CD4-positive, alpha-beta T cell (primary cell): ENCODE measurements at regions not wholly inside any gene's neighbourhood (a gene's known extent, or its start where the extent isn't known, plus 50 kb on each side); places are given as distances from the start of the nearest gene placed in this dataset.

Experiments used
- ATAC-seq: fragments of 200-7000 bp; cut with Tn5 transposase; one replicate; pipeline ENCODE4 v1.10.0; 2022; ENCODE audit warnings: mild to moderate bottlenecking; ENCODE audit not compliant: poor library complexity
- CTCF ChIA-PET: fragments of 350-600 bp; sonication (Branson Sonifier 250); formaldehyde crosslinking; loops from one replicate; lab custom pipeline; 2021; ENCODE audit warnings: antibody characterized with exemption, inconsistent platforms; lab: Charles Lee
- POLR2A ChIA-PET: fragments of 350-600 bp; sonication (Branson Sonifier 250); formaldehyde crosslinking; loops from one replicate; lab custom pipeline; 2021; ENCODE audit warnings: antibody characterized with exemption, inconsistent platforms; lab: Charles Lee
- DNase-seq, 14 experiments: peaks; one replicate each; pipeline ENCODE4 v3.0.0-alpha.2; 2013 to 2020; ENCODE audit warnings: mixed read lengths in 2 of 14
- H3K27ac ChIP-seq, 2 donors: one replicate each; pipeline versions ENCODE4 v1.5.1 to v1.7.0; 2013; ENCODE audit warnings: low read length in 2 of 2, low read depth in 1 of 2, mild to moderate bottlenecking in 1 of 2
- H3K27me3 ChIP-seq, 2 experiments: 1 replicate in 1 of 2; 2 replicates in 1 of 2; pipeline versions ENCODE4 v1.6.1 to v1.7.0; 2013; ENCODE audit warnings: low read length in 2 of 2, control low read depth in 1 of 2, mild to moderate bottlenecking in 1 of 2, moderate library complexity in 1 of 2; ENCODE audit not compliant: insufficient read depth in 2 of 2, control insufficient read depth in 1 of 2
- H3K36me3 ChIP-seq: one replicate; pipeline ENCODE4 v1.6.1; 2013; ENCODE audit warnings: low read length, control low read depth; ENCODE audit not compliant: insufficient read depth
- H3K4me1 ChIP-seq: one replicate; pipeline ENCODE4 v1.6.1; 2013; ENCODE audit warnings: low read length, control low read depth; ENCODE audit not compliant: insufficient read depth
- H3K4me3 ChIP-seq: one replicate; pipeline ENCODE4 v1.5.1; 2013; ENCODE audit warnings: mild to moderate bottlenecking, low read length, moderate library complexity
- H3K9me3 ChIP-seq, 2 experiments: 1 replicate in 1 of 2; 2 replicates in 1 of 2; pipeline versions ENCODE4 v1.6.1 to v1.7.0; 2013; ENCODE audit warnings: low read length in 2 of 2, mild to moderate bottlenecking in 2 of 2, control low read depth in 1 of 2, moderate library complexity in 1 of 2; ENCODE audit not compliant: control insufficient read depth in 1 of 2, insufficient read depth in 1 of 2
- H3K27ac Mint-ChIP-seq: one replicate; pipeline ENCODE4 v1.8.0; 2020; ENCODE audit warnings: mixed read lengths
- H3K27me3 Mint-ChIP-seq: one replicate; pipeline ENCODE4 v1.8.0; 2021; ENCODE audit warnings: mixed read lengths
- H3K36me3 Mint-ChIP-seq: one replicate; pipeline ENCODE4 v1.8.0; 2021; ENCODE audit warnings: low read depth, mixed read lengths
- H3K4me1 Mint-ChIP-seq: one replicate; pipeline ENCODE4 v1.8.0; 2021; ENCODE audit warnings: low read depth, mixed read lengths
- H3K4me3 Mint-ChIP-seq: one replicate; pipeline ENCODE4 v1.8.0; 2020; ENCODE audit warnings: mild to moderate bottlenecking, mixed read lengths
- H3K9me3 Mint-ChIP-seq: one replicate; pipeline ENCODE4 v1.8.0; 2020; ENCODE audit warnings: mixed read lengths
- intact Hi-C, 2 experiments: fragments of 100-400 bp; cut with DNase I in 1 of 2; cut with micrococcal nuclease in 1 of 2; formaldehyde crosslinking; loops; one replicate each; pipeline versions ENCODE4 v1.15.1 to v1.9.0; 2023 to 2025; cut with DNase I, micrococcal nuclease
- TF ChIP-seq, protein P1 (sequence below): fragments of 200-600 bp; IDR thresholded peaks from one replicate; pipeline ENCODE4 v1.8.0; 2022; ENCODE audit warnings: antibody characterized with exemption, mild to moderate bottlenecking

DNA sequence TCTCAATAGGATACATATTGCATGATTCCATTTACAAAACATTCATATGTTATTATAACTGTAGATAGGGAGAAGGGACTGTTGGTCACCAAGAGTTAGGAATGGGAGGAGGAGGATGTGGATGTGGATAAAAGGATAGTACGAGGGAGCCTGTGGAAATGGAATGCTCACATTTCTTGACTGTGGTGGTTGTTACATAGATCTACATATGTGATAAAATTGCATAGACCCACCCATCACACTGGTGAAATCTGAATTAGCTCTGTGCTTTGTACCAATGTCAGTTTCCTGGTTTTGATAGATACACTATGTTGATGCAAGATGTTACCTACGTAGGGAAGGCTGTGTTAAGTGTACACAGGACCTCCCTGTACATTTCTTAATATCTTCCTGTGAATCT, 233.5 kb upstream of the MTPN start:
- intact Hi-C loops, result no loop called here
- peaks cover 0 to 8% of the 10 kb centered on the region in 2 experiments for H3K9me3 ChIP-seq
- no peak overlapping the region for H3K27ac Mint-ChIP-seq
- H3K27me3 Mint-ChIP-seq, result no peaks in the 10 kb centered on the region
- H3K27me3 ChIP-seq, result no peaks in the 10 kb centered on the region
- no peaks in the 10 kb centered on the region for H3K4me1 ChIP-seq
- peaks cover 4% of the 10 kb centered on the region for H3K36me3 Mint-ChIP-seq
- TF ChIP-seq, protein P1, sequence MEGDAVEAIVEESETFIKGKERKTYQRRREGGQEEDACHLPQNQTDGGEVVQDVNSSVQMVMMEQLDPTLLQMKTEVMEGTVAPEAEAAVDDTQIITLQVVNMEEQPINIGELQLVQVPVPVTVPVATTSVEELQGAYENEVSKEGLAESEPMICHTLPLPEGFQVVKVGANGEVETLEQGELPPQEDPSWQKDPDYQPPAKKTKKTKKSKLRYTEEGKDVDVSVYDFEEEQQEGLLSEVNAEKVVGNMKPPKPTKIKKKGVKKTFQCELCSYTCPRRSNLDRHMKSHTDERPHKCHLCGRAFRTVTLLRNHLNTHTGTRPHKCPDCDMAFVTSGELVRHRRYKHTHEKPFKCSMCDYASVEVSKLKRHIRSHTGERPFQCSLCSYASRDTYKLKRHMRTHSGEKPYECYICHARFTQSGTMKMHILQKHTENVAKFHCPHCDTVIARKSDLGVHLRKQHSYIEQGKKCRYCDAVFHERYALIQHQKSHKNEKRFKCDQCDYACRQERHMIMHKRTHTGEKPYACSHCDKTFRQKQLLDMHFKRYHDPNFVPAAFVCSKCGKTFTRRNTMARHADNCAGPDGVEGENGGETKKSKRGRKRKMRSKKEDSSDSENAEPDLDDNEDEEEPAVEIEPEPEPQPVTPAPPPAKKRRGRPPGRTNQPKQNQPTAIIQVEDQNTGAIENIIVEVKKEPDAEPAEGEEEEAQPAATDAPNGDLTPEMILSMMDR, result no peak
- DNase-seq (no peak), ATAC-seq (no peak)
- H3K27ac ChIP-seq, result no peak overlapping the region
- H3K4me3 Mint-ChIP-seq, result no peak overlapping the region
- POLR2A ChIA-PET, result interaction anchor here (0.9 kb wide), 1 partner anchor 11 kb away, joined by 3 read pairs; no protein-coding TSS in a partner anchor
- CTCF ChIA-PET, result no interaction called here
- no peaks in the 10 kb centered on the region for H3K36me3 ChIP-seq
- no peaks in the 10 kb centered on the region for H3K4me1 Mint-ChIP-seq
- peaks cover 3% of the 10 kb centered on the region for H3K9me3 Mint-ChIP-seq
- H3K4me3 ChIP-seq, result no peak overlapping the region

DNA sequence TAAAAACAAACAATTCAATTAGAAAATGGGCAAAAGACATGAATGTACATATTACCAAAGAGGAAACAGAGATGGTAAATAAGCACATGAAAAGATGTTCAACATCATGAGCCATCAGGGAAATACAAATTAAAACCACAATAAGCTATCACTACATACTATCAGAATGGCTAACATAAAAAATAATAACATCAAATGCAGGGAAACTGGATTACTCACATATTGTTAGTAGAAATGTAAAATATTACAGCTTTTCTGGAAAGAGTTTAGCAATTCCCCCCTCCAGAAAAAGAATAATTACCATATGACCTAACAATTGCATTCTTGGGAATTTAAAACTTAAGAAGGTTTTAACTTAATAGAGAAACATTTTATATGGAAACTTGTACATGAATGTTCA, 232.9 kb upstream of the MTPN start:
- H3K4me3 ChIP-seq, result no peak overlapping the region
- no peaks in the 10 kb centered on the region for H3K4me1 Mint-ChIP-seq
- POLR2A ChIA-PET, result interaction anchor here (0.9 kb wide), 1 partner anchor 10 kb away, joined by 3 read pairs; no protein-coding TSS in a partner anchor
- H3K9me3 ChIP-seq, result peaks cover 0 to 8% of the 10 kb centered on the region in 2 experiments
- intact Hi-C loops, result no loop called here
- H3K4me3 Mint-ChIP-seq, result no peak overlapping the region
- H3K27me3 ChIP-seq, result no peaks in the 10 kb centered on the region
- H3K4me1 ChIP-seq, result no peaks in the 10 kb centered on the region
- peaks cover 2% of the 10 kb centered on the region for H3K9me3 Mint-ChIP-seq
- no peak overlapping the region for H3K27ac ChIP-seq
- H3K27me3 Mint-ChIP-seq, result no peaks in the 10 kb centered on the region
- TF ChIP-seq, protein P1, result no peak
- no peaks in the 10 kb centered on the region for H3K36me3 ChIP-seq
- H3K36me3 Mint-ChIP-seq, result peaks cover 4% of the 10 kb centered on the region
- DNase-seq (no peak), ATAC-seq (no peak)
- no peak overlapping the region for H3K27ac Mint-ChIP-seq
- CTCF ChIA-PET, result no interaction called here

DNA sequence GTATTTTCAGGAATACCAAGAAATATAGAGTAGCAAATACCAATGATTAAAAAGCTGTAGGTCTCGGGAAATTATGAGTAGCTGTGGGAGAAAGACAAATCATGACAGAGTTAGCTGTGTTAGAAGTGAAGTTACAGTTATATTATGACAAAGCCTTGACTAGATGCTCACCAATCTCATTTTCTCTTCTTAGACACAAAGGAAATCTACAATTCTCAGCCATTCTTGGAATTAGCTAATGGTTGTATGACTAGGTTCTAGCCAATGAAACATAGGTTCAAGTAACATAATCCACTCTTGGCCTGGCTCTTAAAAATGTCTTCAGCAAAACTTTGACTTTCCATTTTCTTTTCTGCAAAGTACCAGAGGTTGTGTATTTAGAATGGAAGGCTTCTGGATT, 228.8 kb upstream of the MTPN start:
- ATAC-seq (no peak), DNase-seq (no peak)
- peaks cover 0 to 4% of the 10 kb centered on the region in 2 experiments for H3K9me3 ChIP-seq
- intact Hi-C loops, result no loop called here
- no peak overlapping the region for H3K4me3 Mint-ChIP-seq
- no peak overlapping the region for H3K4me3 ChIP-seq
- H3K27ac ChIP-seq, result no peak overlapping the region
- no peaks in the 10 kb centered on the region for H3K4me1 Mint-ChIP-seq
- peaks cover 2% of the 10 kb centered on the region for H3K9me3 Mint-ChIP-seq
- TF ChIP-seq, protein P1, result no peak
- no peaks in the 10 kb centered on the region for H3K36me3 ChIP-seq
- H3K27me3 ChIP-seq, result no peaks in the 10 kb centered on the region
- H3K36me3 Mint-ChIP-seq, result peaks cover 4% of the 10 kb centered on the region
- no peak overlapping the region for H3K27ac Mint-ChIP-seq
- no peaks in the 10 kb centered on the region for H3K27me3 Mint-ChIP-seq
- no peaks in the 10 kb centered on the region for H3K4me1 ChIP-seq
- ChIA-PET CTCF (no interaction called here), POLR2A (no interaction called here)
